GM12873 (cell line): ENCODE measurements at regions not wholly inside any gene's neighbourhood (a gene's known extent, or its start where the extent isn't known, plus 50 kb on each side); places are given as distances from the start of the nearest gene placed in this dataset.

Experiments used
- TF ChIP-seq, protein P1 (sequence below): IDR thresholded peaks from 2 replicates; pipeline ENCODE4 v1.5.1; 2012; ENCODE audit warnings: low read depth, mild to moderate bottlenecking, moderate library complexity, low read length, control low read depth; ENCODE audit not compliant: insufficient read depth; ENCODE audit errors: missing control alignments

DNA sequence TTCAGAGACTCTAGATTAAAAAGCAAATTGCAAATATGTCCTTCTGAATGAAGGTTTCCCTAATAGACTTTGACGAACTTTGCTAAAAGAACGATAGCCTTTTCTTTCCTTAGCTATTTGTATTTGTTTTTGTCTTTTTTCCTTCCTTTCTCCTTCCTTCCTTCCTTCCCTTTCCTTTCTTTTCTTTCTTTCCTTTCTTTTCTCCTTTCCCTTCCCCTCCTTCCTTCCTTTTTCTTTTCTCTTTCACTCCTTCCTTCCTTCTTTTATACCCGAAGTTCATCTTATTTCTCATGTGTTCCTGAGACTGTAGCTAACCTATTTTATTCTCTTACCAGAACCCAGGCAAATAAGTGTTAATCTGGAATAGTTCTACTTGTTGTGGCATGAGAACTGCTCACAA lies 381.2 kb upstream of the RUNX1 start:
- TF ChIP-seq, protein P1, sequence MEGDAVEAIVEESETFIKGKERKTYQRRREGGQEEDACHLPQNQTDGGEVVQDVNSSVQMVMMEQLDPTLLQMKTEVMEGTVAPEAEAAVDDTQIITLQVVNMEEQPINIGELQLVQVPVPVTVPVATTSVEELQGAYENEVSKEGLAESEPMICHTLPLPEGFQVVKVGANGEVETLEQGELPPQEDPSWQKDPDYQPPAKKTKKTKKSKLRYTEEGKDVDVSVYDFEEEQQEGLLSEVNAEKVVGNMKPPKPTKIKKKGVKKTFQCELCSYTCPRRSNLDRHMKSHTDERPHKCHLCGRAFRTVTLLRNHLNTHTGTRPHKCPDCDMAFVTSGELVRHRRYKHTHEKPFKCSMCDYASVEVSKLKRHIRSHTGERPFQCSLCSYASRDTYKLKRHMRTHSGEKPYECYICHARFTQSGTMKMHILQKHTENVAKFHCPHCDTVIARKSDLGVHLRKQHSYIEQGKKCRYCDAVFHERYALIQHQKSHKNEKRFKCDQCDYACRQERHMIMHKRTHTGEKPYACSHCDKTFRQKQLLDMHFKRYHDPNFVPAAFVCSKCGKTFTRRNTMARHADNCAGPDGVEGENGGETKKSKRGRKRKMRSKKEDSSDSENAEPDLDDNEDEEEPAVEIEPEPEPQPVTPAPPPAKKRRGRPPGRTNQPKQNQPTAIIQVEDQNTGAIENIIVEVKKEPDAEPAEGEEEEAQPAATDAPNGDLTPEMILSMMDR: no peak

DNA sequence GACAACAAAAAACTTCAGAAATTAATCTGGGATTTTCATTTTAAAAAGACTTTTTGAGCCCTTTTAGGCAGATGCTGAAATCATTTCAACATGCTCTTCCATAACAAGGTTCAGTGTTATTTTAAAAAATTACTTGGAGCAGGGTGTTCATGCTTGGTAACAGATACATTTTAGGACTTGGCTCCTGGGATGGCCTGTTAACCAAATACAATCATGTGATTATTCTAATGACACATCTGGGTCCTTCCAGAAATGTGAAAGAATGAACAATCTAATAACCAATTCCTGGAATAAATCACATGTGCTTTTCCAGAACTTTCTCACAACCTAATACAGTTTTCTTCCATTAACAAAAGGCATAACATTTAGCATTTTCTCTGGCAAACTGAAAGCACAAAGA lies 379.8 kb upstream of the RUNX1 start:
- TF ChIP-seq, protein P1: no peak

DNA sequence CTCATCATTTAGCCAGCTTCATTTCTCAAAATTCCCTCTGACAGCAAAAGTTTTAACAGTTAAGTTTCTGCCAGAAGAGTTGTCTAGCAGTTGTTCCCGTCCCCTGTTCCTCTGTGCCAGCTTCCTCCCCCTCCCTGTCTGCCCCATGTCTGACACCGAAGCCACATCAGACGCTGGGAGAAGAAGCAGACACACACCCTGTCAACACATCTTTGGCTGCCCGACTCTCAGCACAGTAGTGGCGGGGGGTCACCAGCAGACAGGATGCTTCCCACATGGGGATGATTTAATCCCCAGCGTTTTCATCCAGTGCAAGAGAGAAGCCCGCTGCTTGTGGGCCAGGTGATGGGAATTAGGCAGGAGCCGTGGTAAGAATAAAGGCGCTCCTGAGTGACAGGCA lies 379.4 kb upstream of the RUNX1 start:
- TF ChIP-seq, protein P1: no peak

DNA sequence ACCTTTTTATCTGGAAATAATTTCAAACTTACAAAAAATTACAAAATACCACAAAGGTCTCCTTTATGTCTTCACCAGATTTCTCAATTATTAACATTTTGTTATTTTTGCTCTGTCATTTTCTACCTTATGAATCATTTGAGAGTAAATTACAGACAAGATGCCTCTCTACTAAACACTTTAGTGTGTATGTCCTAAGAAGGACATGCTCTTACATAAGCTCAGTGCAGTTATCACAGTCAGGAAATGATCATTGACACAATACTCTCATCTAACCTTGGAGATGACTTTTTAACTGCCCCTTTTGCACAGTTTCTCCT lies 378.9 kb upstream of the RUNX1 start:
- TF ChIP-seq, protein P1: no peak

DNA sequence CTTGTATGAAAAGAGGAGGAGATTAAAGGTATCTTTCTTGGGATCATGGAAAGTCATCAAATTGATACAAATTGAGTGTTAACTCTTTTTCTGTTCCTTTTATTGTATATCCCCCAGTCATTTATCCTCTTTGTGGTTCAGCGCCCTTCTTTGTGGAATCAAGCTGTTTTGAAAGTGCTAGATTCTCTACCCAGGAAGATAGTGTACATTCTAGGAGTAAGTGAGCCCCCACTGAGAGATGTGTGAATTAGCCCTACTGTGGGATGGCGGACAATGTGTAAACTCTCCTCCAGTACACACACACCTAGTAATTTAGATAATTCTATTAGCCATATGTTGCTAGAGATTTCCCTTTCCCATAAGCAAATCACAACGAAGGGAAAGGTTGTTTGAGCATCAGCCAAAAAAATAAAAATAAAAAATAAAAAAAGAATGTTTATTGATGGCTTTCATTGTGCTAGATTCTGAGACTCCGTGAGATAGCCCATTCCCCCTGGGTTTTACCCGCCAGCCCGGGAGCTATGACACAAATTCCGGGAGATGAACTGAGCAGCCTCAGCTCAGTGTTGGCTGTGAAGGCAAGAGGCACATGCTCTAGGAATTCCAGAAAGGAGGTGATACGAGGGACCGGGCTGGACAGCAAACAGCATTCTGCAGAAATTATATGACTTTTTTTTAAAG lies 378.4 kb upstream of the RUNX1 start:
- TF ChIP-seq, protein P1: no peak

DNA sequence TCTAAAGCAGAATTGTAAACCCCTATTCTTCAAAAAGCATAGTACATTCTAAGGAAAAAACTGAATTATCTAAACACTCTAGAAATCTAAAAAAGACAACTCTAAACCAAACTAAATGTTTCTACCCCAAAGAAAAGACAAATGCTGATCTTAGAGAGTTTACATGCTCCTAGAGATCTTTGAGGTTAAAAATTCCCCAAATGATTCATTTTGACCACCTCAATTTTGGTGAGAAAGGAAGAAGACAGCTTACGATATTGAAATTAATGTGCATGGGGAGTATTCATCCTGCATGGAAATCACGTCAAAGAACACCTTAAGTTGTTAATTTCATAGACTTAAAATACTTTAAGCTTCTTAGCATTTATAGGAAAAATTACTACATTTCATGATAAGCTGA lies 377.8 kb upstream of the RUNX1 start:
- TF ChIP-seq, protein P1: no peak

DNA sequence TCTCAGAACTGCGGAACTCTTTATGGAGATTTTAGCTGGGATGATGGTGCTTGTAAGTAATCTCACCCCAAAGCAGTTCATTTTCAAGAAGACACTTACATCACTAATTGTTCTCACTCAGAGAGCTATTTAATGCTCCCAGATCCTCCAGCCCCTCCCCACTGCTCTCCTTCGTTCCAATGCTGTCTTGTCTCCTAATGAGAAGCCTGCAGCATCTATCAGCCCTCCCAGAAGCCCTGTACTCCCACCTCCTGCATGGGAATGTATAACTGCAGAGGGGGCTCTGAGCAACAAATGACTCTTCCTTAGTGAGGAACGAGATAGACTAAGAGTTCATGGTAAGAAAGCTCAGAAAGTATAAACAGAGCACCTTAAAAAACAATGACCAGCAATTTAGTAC lies 377.4 kb upstream of the RUNX1 start:
- TF ChIP-seq, protein P1: no peak

DNA sequence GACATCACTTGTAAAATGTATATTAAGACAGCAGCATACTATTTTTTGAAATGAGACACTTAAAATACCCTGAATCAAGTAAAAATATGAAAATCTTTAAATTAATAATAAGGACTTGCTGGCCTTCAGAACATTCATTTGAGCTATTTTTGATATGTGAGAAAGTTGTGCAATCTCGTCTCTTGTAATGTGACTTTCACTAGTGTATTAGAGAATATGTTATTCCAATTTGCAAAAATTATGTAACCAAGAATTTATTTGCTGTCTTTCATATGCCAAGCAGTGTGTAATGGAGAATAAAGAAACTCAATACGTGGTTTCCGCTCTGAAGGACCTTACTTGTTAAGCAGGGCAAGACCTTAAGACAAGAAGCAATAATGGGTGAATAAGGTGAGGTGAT lies 375.0 kb upstream of the RUNX1 start:
- TF ChIP-seq, protein P1: no peak
